Natural killer cell treated with Interleukin-12 subunit alpha and Interleukin-12 subunit beta and Interleukin-15 and Interleukin-18, amount 100 ng/mL, for 72 hours (primary cell): ENCODE measurements at regions not wholly inside any gene's neighbourhood (a gene's known extent, or its start where the extent isn't known, plus 50 kb on each side); places are given as distances from the start of the nearest gene placed in this dataset.
A peak's percentile ranks its signal among the peaks of the same experiment; 100 is the strongest.
"Not testable (repeated sequence)": the region's sequence is repeated elsewhere in the genome, so short reads cannot be mapped to it uniquely, and the experiment has no call there.

ENCODE experiments used
- ATAC-seq, 2 donors: fragments of 150-1000 bp; cut with Tn5 transposase in 1 of 2; sonication (Bioruptor Pico), chemical (Tn5 transposase) in 1 of 2; 2 replicates each; pipeline ENCODE4 v1.10.0; 2021
- DNase-seq: peaks from one replicate; pipeline ENCODE4 v3.0.0; 2022; ENCODE audit warnings: low spot score
- H3K27ac Mint-ChIP-seq, 2 donors: 1 replicate in 1 of 2; 2 replicates in 1 of 2; pipeline ENCODE4 v1.8.0; 2022; ENCODE audit warnings: mixed read lengths in 2 of 2, mild to moderate bottlenecking in 1 of 2, moderate library complexity in 1 of 2
- H3K27me3 Mint-ChIP-seq, 2 donors: 1 replicate in 1 of 2; 2 replicates in 1 of 2; pipeline ENCODE4 v1.8.0; 2022; ENCODE audit warnings: mixed read lengths in 2 of 2
- H3K36me3 Mint-ChIP-seq: one replicate; pipeline ENCODE4 v1.8.0; 2022; ENCODE audit warnings: mixed read lengths
- H3K4me1 Mint-ChIP-seq, 2 donors: 1 replicate in 1 of 2; 2 replicates in 1 of 2; pipeline ENCODE4 v1.8.0; 2022; ENCODE audit warnings: low read depth in 2 of 2, mixed read lengths in 2 of 2, mild to moderate bottlenecking in 1 of 2
- H3K4me3 Mint-ChIP-seq: one replicate; pipeline ENCODE4 v1.8.0; 2022; ENCODE audit warnings: mixed read lengths
- H3K9me3 Mint-ChIP-seq: 2 replicates; pipeline ENCODE4 v1.8.0; 2022; ENCODE audit warnings: mixed read lengths

GRCh38 chr3:106858321-106858720 is 518.9 kb upstream of the CCDC54 start:
- not testable (repeated sequence) for H3K36me3 Mint-ChIP-seq, H3K4me1 Mint-ChIP-seq, H3K27ac Mint-ChIP-seq, ATAC-seq, DNase-seq, H3K4me3 Mint-ChIP-seq, H3K27me3 Mint-ChIP-seq
- H3K9me3 Mint-ChIP-seq: peaks cover 16% of the 10 kb centered on the region

DNA sequence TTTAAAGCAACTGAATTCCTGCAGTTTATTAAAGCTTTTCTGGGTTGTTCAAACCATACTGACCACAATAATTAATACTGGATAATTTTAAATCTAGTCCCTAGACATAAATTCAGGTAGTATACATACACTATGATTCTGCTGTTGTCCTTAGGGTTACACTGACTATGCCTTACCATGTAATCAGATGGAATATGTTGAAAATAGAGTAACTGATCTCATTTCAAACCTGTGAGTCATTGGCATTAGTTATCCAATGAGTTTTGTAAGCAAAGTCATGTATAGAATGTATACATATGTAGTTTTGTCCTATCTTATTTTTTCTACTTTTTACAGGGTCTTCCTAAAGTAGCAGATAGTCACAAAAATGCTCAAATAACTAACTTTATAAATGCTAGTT is 517.1 kb upstream of the CCDC54 start:
- H3K36me3 Mint-ChIP-seq: no peaks in the 10 kb centered on the region
- ATAC-seq (no peak), DNase-seq (no peak)
- peaks cover 17% of the 10 kb centered on the region for H3K9me3 Mint-ChIP-seq
- no peaks in the 10 kb centered on the region for H3K27me3 Mint-ChIP-seq
- H3K4me3 Mint-ChIP-seq: no peak overlapping the region
- H3K27ac Mint-ChIP-seq: no peak overlapping the region
- H3K4me1 Mint-ChIP-seq: no peaks in the 10 kb centered on the region

DNA sequence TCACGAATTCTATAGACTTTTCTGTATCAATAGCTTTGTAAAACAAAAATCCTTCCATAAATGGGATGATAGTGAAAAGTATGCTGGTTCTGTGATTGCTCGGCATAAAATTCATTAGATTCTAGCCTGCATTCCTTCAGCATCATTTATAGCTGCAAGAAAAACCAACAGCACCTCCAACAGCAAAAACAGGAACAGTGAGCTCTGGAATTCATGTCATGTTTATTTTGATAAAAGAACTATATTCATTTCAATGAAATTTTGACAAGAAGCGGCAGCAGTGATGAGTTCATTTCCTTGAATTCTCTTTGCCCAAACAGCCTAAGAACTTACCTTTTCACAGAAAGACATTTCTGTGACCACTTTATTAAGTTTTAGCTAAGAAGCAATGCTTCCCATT is 515.2 kb upstream of the CCDC54 start:
- Mint-ChIP-seq H3K27me3 (no peaks in the 10 kb centered on the region), H3K36me3 (no peaks in the 10 kb centered on the region), H3K9me3 (peaks cover 15% of the 10 kb centered on the region), H3K4me3 (no peak overlapping the region), H3K27ac (no peak overlapping the region), H3K4me1 (no peaks in the 10 kb centered on the region)
- no peak for ATAC-seq
- no peak for DNase-seq

GRCh38 chr3:106877627-106878026 is 499.6 kb upstream of the CCDC54 start:
- ATAC-seq (no peak), DNase-seq (no peak)
- Mint-ChIP-seq H3K36me3 (no peaks in the 10 kb centered on the region), H3K4me3 (no peak overlapping the region), H3K27me3 (no peaks in the 10 kb centered on the region), H3K9me3 (peaks cover 16% of the 10 kb centered on the region), H3K27ac (no peak overlapping the region), H3K4me1 (no peaks in the 10 kb centered on the region)

DNA sequence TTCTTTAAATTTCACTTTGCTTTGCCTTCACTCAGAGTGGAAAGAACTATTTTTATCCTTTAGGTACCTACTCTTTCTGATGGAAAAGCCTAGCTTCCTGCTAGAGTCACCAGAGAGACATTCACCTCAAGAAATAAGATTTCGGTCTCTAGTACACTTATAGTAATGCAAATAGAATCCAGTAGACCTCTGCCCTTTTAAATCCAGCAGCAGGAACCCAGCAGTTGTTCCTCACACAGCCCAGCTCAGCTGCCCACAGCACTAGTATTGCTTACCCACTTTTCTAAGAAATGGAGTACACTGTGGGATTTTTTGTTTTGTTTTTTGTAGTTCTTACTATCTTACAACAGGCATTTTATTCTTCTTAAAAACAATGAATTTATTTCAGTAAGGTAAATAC is 497.0 kb upstream of the CCDC54 start:
- no peak overlapping the region for H3K4me3 Mint-ChIP-seq
- H3K9me3 Mint-ChIP-seq: peaks cover 17% of the 10 kb centered on the region
- H3K36me3 Mint-ChIP-seq: no peaks in the 10 kb centered on the region
- H3K4me1 Mint-ChIP-seq: no peaks in the 10 kb centered on the region
- no peaks in the 10 kb centered on the region for H3K27me3 Mint-ChIP-seq
- ATAC-seq (no peak), DNase-seq (no peak)
- H3K27ac Mint-ChIP-seq: no peak overlapping the region

DNA sequence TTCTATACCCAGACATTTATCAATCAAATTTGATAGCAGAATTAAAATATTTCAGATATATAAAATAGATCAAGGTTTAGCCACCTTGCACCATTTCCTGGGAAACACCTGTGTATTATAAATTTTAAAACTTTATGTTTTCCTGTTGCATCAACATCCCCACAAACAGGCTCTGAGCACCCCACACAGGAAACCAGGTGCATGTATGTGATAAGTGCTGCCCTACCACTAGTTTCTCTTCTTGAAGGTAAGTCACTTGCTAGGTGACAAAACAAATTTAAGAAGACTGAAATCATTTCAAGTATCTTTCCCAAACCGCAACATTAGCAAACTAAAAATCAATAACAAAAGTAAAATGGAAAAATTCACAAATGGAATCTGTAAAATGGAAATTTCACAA is 496.1 kb upstream of the CCDC54 start:
- no peak overlapping the region for H3K27ac Mint-ChIP-seq
- H3K4me3 Mint-ChIP-seq: no peak overlapping the region
- H3K27me3 Mint-ChIP-seq: no peaks in the 10 kb centered on the region
- no peaks in the 10 kb centered on the region for H3K36me3 Mint-ChIP-seq
- peaks cover 21% of the 10 kb centered on the region for H3K9me3 Mint-ChIP-seq
- H3K4me1 Mint-ChIP-seq: no peaks in the 10 kb centered on the region
- no peak for ATAC-seq
- DNase-seq: no peak

GRCh38 chr3:106882297-106882696 is 494.9 kb upstream of the CCDC54 start:
- Mint-ChIP-seq H3K27me3 (no peaks in the 10 kb centered on the region), H3K36me3 (no peaks in the 10 kb centered on the region), H3K4me1 (no peaks in the 10 kb centered on the region), H3K4me3 (no peak overlapping the region), H3K9me3 (peaks cover 21% of the 10 kb centered on the region), H3K27ac (no peak overlapping the region)
- DNase-seq (no peak), ATAC-seq (no peak)

GRCh38 chr3:106906074-106906473 is 471.2 kb upstream of the CCDC54 start:
- peaks cover 4% of the 10 kb centered on the region for H3K9me3 Mint-ChIP-seq
- DNase-seq: no peak

DNA sequence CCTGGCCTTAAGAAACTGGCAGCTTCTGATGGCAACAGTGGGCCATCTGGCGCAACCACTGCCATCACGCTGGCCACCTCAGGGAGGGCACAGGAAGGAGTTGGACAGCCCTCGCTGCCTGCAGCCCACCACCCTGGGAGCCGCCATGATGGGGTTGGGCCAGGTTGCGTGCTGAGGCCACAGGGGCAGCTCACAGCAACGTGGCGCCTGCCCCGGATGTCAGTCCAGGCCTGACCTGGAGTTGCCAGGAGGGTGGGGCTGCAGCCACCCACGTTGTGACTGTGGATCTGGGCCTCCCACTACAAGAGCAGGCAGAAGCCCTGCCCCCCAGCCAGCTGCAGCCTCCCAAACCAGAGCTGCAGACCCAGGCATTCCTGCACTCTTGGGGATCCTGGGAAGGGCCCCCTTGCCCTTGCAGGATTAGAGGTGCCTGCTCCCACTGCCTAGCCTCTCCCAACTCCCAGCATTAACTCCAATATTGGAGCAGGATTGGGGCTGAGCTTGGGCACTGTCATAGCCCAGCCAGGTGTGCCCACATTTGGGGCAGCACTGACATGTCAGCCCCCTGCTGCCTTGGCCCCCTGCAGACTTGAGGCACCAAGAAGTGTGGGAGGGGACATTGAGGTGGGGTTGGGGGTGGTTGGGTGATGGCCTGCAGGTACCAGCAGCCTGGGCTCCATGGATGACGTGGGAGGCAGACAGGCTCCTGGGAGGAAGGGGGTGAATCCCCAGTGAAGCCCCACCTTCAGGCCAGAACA is 468.9 kb upstream of the CCDC54 start:
- no peaks in the 10 kb centered on the region for H3K36me3 Mint-ChIP-seq
- no peak overlapping the region for H3K27ac Mint-ChIP-seq
- peaks cover 4% of the 10 kb centered on the region for H3K9me3 Mint-ChIP-seq
- no peak overlapping the region for H3K4me3 Mint-ChIP-seq
- no peak for ATAC-seq
- DNase-seq: no peak
- no peaks in the 10 kb centered on the region for H3K4me1 Mint-ChIP-seq
- H3K27me3 Mint-ChIP-seq: no peaks in the 10 kb centered on the region

More at GRCh38 chr3:106906074-106906473, 471.2 kb upstream of the CCDC54 start:
- no peak for ATAC-seq
- no peaks in the 10 kb centered on the region for H3K4me1 Mint-ChIP-seq
- H3K27me3 Mint-ChIP-seq: no peaks in the 10 kb centered on the region
- no peak overlapping the region for H3K27ac Mint-ChIP-seq
- H3K4me3 Mint-ChIP-seq: no peak overlapping the region
- H3K36me3 Mint-ChIP-seq: no peaks in the 10 kb centered on the region

GRCh38 chr3:106913111-106913698 is 464.0 kb upstream of the CCDC54 start:
- Mint-ChIP-seq H3K27me3 (no peaks in the 10 kb centered on the region), H3K4me1 (no peaks in the 10 kb centered on the region), H3K36me3 (no peaks in the 10 kb centered on the region), H3K27ac (no peak overlapping the region), H3K9me3 (peaks cover 9% of the 10 kb centered on the region), H3K4me3 (no peak overlapping the region)
- ATAC-seq: peak in 1 of 2 donors; percentile 36
- no peak for DNase-seq

DNA sequence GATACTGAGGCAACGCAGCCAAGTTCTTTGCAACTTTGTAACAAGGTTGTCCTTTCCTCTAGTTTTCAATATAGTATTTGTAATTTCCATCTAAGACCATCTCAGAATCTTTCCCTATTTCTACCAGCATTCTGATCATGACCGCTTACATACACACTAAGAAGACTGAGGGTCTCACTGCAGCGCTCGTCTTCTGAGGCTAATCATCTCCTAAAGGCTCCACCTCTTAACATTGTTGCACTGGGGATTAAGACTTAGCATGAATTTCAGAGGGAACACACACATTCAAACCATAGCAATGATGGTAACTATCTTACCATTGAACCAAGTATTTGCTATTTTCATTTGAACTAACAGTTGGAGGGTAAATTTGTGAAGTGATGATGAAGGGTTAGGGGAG is 463.3 kb upstream of the CCDC54 start:
- Mint-ChIP-seq H3K27me3 (no peaks in the 10 kb centered on the region), H3K36me3 (no peaks in the 10 kb centered on the region), H3K4me1 (no peaks in the 10 kb centered on the region), H3K4me3 (no peak overlapping the region), H3K27ac (no peak overlapping the region), H3K9me3 (peaks cover 9% of the 10 kb centered on the region)
- ATAC-seq (no peak), DNase-seq (no peak)

DNA sequence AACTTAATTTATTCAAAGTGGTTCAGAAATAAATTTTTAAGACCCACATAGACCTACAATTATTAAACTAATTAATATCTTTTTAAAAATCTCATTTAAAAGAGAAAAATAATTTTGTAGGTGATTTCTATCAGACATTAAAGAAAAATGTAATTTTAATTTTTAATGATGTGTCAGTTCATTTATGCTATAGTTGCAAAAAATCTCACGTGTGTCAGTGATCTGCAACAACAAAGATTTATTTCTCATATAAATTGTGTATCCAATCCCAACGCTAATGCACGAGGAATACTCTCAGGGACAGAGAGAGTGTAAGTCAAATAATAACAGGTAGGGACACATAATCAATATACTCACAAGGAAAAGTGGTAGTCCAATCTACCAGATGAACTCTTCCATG is 456.6 kb upstream of the CCDC54 start:
- H3K4me1 Mint-ChIP-seq: no peaks in the 10 kb centered on the region
- H3K27me3 Mint-ChIP-seq: no peaks in the 10 kb centered on the region
- no peak overlapping the region for H3K27ac Mint-ChIP-seq
- H3K9me3 Mint-ChIP-seq: peaks cover 2% of the 10 kb centered on the region
- DNase-seq: no peak
- H3K36me3 Mint-ChIP-seq: no peaks in the 10 kb centered on the region
- ATAC-seq: no peak
- H3K4me3 Mint-ChIP-seq: no peak overlapping the region

DNA sequence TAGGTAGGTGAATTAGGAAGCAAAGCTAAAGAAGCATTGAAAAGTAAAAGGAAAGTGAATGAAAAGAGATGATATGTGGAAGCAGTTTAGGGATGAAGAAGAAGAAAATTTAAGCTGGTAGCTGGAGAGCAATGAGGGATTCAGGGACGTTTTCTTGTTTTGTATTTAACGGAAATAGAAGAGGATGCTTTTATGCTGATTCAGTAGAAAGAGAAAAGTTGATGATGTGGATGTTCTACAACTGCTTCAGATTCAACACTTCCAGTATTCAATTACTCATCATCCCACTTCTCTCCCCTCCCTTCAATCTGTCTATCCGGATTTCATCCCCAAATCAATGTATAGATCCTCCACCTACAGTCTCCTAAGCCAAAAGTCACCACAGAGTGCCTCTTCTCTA is 448.2 kb upstream of the CCDC54 start:
- DNase-seq (no peak), ATAC-seq (no peak)
- no peak overlapping the region for H3K27ac Mint-ChIP-seq
- no peaks in the 10 kb centered on the region for H3K27me3 Mint-ChIP-seq
- no peaks in the 10 kb centered on the region for H3K36me3 Mint-ChIP-seq
- no peak overlapping the region for H3K4me3 Mint-ChIP-seq
- peaks cover 10% of the 10 kb centered on the region for H3K9me3 Mint-ChIP-seq
- no peaks in the 10 kb centered on the region for H3K4me1 Mint-ChIP-seq

GRCh38 chr3:106930086-106930485 is 447.2 kb upstream of the CCDC54 start:
- Mint-ChIP-seq H3K4me3 (no peak overlapping the region), H3K4me1 (no peaks in the 10 kb centered on the region), H3K9me3 (peaks cover 10% of the 10 kb centered on the region), H3K27ac (no peak overlapping the region), H3K36me3 (no peaks in the 10 kb centered on the region), H3K27me3 (no peaks in the 10 kb centered on the region)
- ATAC-seq (no peak), DNase-seq (no peak)

GRCh38 chr3:106931904-106932303 is 445.3 kb upstream of the CCDC54 start:
- Mint-ChIP-seq H3K36me3 (no peaks in the 10 kb centered on the region), H3K4me1 (no peaks in the 10 kb centered on the region), H3K9me3 (peaks cover 10% of the 10 kb centered on the region), H3K4me3 (no peak overlapping the region), H3K27me3 (no peaks in the 10 kb centered on the region), H3K27ac (no peak overlapping the region)
- no peak for DNase-seq
- no peak for ATAC-seq
